GM21528 (cell line): ENCODE measurements at regions not wholly inside any gene's neighbourhood (a gene's known extent, or its start where the extent isn't known, plus 50 kb on each side); places are given as distances from the start of the nearest gene placed in this dataset.

ENCODE experiments used
- ATAC-seq: cut with Tn5 transposase; IDR thresholded peaks from one replicate; pipeline ENCODE4 v1.9.1; 2021; ENCODE audit warnings: mild to moderate bottlenecking, moderate library complexity; ENCODE audit not compliant: unreplicated experiment, low FRiP score

DNA sequence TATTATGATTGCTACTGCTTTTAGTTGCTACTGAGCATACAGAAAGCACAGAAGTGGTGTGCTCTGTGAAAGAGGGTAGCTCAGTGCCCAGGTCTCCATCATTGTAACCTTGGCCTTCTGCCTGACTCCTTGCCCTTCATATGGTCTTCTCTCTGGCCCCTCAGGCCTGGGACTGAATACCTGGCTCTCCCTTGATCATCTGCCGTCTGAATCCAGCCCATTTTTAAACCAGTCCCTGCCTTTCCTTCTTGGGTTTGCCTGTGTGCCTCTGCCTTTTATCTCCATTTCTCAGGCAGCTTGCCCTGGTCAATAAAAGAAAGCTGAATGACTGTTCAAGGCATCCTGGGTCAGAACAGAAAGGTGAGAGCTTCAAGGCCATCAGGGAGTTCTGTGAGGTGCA lies 109.1 kb upstream of the ZNF438 start:
- ATAC-seq = no peak

DNA sequence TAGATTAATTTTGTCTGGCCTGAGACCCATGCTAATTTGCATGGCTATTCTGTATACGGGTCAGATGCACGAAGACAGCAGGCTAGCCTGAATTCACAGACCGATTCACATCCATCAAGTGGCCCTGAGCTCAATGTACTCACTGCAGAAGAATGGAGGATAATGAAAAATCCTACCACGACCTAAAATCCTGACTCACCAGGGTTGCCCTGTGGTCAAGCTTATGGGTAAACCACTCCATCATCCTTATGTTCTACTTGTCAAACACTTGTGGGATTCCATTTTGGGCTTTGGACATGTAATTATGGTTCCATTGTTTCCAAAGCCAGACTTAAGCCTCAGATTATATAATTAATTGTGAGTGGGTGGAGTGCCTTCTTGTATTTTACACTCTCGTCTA lies 110.4 kb upstream of the ZNF438 start:
- ATAC-seq = no peak

DNA sequence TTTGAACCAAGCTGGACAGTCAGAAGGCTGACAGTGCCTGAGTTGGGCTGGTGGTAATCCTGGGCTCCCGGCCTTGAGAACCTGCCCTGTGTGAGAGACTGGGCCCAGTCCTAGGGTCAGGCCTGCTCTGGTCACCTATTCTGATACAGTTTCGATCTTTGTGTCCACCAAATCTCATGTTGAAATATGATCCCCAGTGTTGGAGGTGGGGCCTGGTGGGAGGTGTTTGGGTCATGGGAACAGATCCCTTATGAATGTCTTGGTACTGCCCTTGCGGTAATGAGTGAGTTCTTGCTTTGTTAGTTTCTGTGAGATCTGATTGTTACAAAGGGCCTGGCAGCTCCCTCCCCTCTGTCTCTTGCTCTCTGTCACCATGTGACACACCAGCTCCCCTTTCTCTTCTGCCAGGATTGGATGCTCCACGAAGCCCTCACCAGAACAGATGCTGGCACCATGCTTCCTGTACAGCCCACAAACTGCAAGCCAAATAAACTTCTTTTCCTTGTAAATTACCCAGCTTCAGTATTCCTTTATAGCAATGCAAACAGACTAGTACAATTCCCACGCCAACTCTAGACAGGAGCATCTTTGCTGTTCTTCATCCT lies 111.8 kb upstream of the ZNF438 start:
- no peak for ATAC-seq

DNA sequence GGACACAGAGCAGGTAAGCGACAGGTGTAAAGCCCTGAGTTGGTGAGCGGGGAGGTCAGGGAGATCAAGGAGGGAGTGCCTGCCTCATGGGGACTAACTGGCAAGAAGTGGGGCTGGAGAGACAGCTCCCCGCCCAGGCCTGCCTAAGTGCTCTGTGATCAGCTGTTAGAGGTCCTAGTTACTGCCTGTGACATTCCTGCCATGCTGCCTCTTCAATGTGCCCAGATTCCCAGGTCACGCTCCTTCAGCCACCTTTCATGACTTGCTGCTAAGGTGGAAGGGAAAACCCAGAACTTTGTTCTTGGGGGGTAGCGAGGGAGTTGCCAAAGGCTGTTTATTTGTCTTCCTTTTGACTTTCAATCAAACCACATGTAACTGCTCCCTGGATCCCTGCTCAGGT lies 114.3 kb upstream of the ZNF438 start:
- ATAC-seq = no peak

DNA sequence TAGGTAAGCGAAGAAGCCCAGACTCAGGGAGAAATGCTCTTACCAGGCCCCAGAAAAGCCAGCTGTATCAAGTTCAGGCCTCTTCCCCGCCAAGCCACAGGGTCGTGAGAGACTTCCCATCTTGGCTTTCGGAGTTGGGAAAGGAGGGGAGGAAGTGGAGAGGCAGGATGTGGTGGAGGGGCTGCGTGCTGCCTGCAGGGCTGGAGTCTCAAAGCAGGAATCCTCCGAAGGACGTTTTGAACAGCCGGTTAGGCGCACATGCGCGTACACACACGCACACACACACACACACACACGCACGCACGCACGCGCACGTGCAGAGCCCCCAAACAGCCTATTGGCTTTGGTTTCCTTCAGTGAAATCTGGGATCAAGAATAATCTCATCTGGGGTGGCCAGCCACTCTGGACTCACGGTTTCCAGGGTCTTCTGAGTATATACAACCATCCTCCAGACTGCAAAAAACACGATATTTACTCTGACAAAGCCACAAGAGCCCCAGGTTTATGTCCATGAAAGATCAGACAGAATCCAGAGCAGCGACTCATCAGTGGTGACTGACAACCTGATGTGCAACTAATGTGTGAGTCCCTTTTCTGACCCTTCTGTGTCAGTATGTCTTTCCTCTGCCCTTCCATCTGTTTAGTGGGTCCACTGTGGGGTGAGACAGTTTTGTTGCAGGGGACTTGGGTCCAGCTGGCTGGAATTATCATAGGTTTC lies 115.0 kb upstream of the ZNF438 start:
- no peak for ATAC-seq

DNA sequence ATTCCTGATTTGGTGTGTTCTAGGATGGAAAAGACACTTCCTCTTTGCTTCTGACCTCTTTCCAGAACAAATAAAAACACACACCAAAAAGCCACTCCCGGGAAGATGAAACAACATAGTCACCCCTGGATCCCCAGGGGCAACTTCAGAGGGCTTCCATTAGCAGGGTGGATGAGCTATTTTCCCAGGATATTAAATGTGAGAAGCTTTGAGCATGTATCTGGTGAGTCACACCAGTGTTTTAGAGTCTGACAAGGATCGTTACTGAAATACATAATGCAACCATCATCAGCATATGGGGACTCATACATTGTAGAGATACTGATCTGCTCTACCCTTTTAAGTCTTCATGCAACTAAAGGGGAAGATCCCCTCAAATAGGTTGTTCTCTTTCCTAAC lies 115.5 kb upstream of the ZNF438 start:
- ATAC-seq = no peak

DNA sequence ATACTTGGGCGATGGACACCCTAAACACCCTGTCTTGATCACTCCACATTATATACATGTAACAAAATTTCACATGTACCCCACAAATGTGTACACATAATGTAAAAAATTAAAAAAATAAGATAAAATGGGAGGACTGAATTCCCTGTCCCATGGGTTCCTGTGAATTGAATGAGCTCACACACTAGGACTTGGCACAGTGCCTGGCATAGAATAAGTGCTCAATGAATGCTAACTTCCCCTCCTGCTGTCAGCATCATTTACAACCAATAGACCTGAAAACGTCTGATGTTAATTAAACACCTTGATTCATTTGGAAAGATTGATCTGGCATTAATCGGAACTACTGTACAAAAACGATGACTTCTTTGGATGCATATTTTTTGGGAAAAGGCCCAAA lies 117.3 kb upstream of the ZNF438 start:
- no peak for ATAC-seq

DNA sequence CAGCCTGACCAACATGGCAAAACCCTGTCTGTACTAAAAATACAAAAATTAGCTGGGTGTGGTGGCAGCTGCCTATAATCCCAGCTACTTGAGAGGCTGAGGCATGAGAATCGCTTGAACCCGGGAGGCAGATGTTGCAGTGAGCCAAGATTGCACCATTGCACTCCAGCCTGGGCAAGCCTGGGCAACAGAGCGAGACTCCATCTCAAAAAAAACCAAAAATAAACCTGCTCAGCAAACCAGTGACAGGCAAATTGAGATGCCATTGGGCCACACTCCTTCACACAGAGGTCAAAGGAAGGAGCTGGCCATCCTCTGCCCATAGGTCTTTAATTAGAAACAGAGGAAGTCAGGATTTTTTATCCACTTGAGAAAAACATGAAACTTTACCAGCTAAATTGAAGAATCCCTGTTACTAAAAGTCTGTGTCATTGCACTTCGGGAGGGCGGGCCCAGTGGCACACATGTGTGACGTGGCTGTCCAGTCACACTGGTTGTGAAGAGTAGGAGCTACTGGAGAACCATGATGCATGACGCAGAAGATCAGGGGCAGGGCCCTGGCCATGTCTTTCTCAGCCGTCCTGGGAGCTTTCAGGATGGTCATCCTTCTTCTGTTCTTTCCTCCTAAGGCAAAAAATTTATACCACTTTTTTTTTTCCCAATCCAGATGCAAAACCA lies 118.3 kb upstream of the ZNF438 start:
- no peak for ATAC-seq

DNA sequence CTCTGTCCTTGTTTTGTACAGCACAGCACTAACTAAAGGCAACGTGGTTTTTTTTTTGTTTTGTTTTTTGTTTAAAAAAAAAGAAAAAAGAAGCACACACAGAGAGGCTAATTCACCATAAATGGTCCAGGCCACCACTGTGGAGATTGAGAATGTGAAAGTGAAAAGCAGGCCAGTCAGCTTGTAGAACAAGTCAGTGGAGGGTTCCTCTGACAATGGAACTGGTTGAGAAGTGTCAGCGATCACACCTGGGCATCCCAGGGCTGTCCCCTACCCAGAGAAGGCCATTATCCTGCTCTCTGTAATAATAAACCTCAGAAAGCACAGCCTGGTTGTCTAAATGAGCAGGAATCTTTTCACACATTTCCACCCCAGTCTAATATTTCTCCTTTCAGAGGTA lies 119.6 kb upstream of the ZNF438 start:
- ATAC-seq = no peak

DNA sequence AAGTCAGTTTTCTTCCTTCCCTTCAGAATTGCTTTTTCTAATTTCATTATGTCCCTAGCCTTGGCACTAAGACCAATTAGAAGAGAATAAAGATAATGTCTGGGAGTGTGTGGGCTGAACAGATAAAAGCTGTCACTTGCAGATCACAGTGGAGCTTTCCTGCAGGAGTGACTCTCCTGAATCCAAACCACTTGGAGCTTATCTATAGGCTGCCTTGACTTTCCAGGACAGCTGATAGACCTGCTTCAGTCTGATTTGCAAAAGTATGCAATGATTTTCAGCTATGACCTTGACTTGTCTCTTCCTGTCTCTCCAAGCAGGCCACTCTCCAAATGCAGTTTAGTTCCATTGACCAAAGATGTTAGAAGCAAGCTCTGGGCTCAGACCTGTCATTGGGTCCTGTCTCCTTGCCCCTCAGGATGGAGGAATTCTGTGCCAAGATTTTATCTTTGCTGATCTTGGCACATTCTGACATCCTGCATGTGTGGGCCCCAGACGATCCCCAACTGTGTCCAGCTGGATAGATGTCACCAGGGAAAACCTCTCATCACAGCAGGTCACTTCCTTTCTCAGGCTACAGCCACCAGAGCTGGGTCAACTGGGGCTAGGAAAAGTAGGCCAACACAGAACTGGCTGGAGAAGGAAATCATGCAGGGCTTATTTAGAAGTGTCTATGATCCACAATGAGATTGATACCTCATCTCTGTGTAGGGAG lies 120.9 kb upstream of the ZNF438 start:
- no peak for ATAC-seq

DNA sequence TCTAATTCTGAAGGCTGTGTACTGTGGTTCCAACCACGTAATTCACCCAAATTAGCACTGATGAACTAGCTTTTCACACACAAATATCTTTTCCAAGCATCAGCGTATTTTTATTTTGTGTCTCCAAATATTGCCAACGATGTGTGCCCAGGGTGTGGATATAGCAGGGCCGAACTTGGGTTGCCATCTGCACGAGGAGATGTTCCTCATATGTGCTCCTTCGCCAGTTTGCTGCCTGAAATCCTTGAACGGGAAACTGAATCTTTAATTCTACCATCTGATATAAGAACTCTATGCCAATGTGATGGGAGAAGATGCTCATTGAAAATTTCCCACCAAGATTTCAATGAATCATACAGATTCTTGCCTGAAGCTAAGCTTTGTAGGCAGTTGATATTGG lies 121.5 kb upstream of the ZNF438 start:
- no peak for ATAC-seq

DNA sequence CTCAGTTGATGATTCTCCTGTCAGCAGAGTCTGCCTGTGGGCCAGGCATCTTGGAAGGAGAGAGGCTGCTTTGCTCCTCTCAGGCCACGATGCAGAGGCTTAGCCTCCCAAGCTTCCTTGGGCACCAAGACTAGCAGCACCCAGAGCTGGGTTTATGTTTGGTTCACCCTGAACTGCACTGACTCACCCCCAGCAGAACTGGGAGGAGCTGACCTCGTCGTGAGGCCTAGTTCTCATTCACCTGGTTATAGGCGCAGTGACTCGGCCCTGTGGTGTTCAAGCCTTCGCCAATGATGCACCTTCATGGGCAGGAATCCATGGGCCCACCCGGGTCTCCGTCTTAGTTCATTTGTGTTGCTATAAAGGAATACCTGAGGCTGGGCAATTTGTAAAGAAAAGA lies 122.0 kb upstream of the ZNF438 start:
- no peak for ATAC-seq

DNA sequence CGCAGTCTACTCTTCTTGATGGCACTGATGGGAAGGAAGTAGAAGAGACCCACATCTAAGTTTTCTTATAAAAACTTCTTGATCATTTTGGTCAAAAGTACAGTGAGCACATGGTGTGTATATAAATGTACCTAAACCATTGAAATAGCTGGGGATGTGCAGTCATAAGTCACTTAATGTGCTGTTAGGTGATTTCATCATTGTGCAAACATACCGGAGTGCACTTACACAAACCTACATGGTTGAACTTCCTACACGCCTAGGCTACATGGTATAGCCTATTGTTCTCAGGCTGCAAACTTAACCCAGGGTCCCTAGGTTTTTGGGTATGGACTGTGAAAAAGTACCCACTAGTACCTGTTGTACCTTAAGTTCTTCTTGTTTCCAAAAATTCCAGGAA lies 123.3 kb upstream of the ZNF438 start:
- ATAC-seq = no peak

DNA sequence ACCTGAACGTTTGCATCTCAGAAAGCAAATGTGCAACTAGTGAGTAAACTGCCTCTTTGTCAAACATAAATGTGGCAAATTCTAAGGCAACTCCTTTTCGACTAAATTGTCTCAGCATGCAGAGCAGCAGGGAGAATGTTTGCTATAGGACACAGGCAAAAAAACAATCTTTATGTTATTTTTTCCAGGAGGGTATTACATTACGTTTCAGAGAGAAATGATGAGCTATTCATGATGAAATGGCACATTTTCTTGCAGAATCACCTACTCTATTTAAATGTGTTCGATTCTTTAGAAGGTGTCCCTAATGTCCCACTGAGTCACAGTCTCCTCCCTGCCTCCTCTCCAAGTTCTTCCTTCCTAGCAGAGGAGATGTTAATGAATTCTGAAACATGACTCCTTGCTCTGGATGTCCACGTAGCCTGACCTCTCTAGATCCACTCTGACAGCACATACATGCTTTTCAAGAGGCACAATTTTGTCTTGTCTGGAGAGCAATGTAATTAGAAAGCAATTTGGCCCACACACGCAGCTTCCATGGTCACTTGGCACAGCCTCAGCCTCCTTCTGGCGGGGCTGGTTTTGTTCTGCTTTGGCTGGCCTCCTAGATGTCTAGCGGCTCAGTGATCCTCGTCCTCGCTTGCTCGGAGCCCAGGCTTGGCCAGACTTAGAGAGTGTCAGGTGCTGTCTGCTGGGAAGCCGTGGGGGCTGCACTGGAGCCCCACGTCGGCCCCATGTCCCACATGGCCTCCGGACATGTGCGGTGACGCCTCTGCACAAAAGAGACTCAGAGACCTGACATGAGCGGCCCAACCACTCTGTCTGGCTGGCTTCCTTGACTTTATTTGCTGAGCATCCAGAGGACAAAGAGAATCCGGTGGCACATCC lies 125.7 kb upstream of the ZNF438 start:
- no peak for ATAC-seq

DNA sequence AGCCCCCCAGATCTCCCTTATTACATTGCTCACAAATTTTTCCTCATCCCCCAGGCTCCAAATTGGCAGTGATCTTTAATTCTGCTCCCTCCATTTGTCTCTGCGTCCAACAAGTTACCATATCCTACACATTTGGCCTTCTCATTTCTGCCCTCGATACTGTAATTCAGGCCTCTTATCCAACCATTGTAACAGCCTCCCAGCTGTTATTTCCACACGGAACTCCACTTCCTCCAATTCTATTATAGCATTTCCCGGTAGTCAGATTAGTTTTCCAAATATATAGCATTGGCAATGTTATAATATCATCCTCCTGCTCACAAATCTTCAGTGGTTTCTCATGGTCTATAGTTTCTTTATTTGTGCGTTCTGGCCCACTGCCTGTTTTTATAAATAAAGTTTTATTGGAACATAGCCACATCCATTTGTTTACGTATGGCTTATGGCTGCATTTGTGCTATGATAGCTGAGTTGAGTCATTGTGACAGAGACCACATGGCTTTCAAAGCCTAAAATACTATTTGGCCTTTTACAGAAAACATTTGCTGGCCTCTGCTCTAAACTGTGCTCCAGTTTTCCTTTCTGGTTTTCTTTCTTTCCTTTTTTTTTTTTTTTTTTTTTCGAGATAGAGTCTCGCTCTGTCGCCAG lies 126.5 kb upstream of the ZNF438 start:
- no peak for ATAC-seq

DNA sequence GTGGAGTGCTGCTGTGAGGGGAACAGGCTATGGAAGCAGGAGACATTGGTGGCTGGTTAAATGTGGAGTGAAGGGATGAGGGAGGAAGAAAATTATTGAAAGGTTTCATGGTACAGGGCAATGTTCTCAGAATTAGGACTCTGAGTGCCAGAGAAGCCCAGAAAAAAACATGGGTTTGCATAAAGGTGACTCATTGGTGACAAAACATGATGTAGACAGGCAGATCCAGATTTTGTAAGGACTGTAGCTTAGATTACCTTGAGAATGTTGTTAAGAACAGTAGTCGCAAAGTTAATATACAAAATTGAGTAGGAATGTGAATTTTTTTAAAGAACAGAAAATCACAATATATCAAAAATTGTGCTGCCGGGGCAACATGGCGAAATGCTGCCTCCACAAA lies 134.9 kb upstream of the ZNF438 start:
- ATAC-seq = no peak

DNA sequence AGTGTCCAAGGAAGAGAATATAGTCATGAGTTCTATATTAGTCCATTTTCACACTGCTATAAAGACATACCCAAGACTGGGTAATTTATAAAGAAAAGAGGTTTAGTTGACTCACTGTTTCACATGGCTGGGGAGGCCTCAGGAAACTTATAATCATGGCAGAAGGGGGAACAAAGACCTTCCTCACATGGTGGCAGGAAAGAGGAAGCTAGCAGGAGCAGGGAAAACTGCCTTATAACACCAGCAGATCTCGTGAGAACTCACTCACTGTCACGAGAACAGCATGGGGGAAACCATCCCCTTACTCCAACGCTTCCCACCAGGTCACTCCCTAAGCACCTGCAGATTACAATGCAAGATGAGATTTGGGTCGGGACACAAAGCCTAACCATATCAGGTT lies 139.0 kb upstream of the ZNF438 start:
- no peak for ATAC-seq

DNA sequence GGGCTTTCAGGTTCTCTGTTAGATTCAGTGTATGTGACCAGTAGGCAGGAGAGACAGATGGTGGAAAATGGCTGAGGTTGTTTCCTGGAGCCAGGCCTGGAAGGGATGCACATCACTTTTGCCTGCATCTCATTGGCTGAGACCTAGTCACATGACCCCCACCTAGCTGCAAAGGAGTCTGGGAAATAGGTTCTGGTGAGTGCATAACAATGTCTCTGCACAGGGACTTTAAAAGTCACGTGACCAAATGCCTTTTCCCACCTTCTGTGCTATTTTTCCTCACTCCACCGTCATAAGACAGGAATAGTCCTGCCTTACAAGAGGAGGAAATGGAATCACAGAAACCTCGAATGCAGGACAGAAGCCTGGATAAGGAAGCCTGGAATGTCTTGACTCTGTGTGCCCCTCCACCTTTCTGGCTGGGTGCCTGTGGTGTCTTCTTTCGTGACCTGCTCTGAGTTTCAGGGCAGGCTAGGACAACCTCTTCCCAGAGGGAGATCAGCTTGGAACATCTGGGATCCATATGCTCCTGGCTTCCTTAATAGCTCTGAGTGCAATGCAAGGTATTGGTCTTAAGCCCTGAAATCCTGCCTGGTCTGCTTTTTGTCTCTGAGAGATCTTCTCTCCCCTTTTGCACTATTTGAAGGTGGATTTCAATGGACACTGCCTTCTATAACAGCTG lies 139.9 kb upstream of the ZNF438 start:
- no peak for ATAC-seq

DNA sequence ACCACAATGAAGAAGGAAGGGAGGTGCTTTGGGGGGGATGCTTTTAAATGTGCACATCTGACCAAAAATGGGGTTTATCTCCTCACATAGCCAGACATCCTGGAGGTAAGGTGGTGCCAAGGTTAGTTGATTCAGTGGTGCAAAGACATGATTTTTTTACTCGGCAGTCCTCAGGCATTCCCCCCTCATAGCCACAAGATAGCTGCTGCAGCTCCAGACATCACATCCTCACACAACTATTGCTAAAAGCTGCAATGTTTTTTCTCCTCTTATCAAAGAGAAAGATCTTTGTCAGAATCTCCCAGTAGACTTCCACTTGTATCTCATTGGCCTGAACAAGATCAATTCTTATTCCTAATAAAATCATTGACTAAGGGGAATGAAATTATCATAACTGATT lies 141.3 kb upstream of the ZNF438 start:
- ATAC-seq = no peak
